Fibroblast of skin of left quadriceps (primary cell): ENCODE measurements at regions not wholly inside any gene's neighbourhood (a gene's known extent, or its start where the extent isn't known, plus 50 kb on each side); places are given as distances from the start of the nearest gene placed in this dataset.
"Not testable (repeated sequence)": the region's sequence is repeated elsewhere in the genome, so short reads cannot be mapped to it uniquely, and the experiment has no call there.

Source experiments
- DNase-seq, 2 experiments: peaks; one replicate each; pipeline ENCODE4 v3.0.0-alpha.2; 2013; ENCODE audit warnings: low read depth in 2 of 2

- no peak for DNase-seq
These were observed 173.3 kb downstream of the CD83 start for GRCh38 chr6:14290772-14291330.

- no peak for DNase-seq
These were observed 173.8 kb downstream of the CD83 start for GRCh38 chr6:14291331-14291730.

GRCh38 chr6:14292119-14292518, 174.5 kb downstream of the CD83 start:
- DNase-seq, result no peak

GRCh38 chr6:14294270-14294951, 176.8 kb downstream of the CD83 start:
- no peak for DNase-seq

- DNase-seq, result not testable (repeated sequence)
These were observed 179.1 kb downstream of the CD83 start for GRCh38 chr6:14296698-14297097.

GRCh38 chr6:14297118-14297517, 179.5 kb downstream of the CD83 start:
- DNase-seq, result not testable (repeated sequence)

GRCh38 chr6:14300189-14300588, 182.6 kb downstream of the CD83 start:
- not testable (repeated sequence) for DNase-seq

- DNase-seq, result not testable (repeated sequence)
These were observed 183.1 kb downstream of the CD83 start for GRCh38 chr6:14300721-14301120.

- not testable (repeated sequence) for DNase-seq
These were observed 183.9 kb downstream of the CD83 start for GRCh38 chr6:14301477-14301876.

- DNase-seq, result no peak
These were observed 187.6 kb downstream of the CD83 start for GRCh38 chr6:14305131-14305530.

- DNase-seq, result no peak
These were observed 188.1 kb downstream of the CD83 start for GRCh38 chr6:14305624-14306023.

- peak; percentile 29 to 36 for DNase-seq
These were observed 188.8 kb downstream of the CD83 start for GRCh38 chr6:14306151-14306906.

GRCh38 chr6:14309516-14309915, 191.9 kb downstream of the CD83 start:
- DNase-seq, result no peak

GRCh38 chr6:14309951-14310445, 192.4 kb downstream of the CD83 start:
- DNase-seq, result no peak

GRCh38 chr6:14310960-14311359, 193.4 kb downstream of the CD83 start:
- DNase-seq, result no peak

GRCh38 chr6:14312587-14312986, 195.0 kb downstream of the CD83 start:
- no peak for DNase-seq

- DNase-seq, result no peak
These were observed 195.7 kb downstream of the CD83 start for GRCh38 chr6:14313248-14313647.

- DNase-seq, result no peak
These were observed 197.8 kb downstream of the CD83 start for GRCh38 chr6:14315353-14315752.

- no peak for DNase-seq
These were observed 199.2 kb downstream of the CD83 start for GRCh38 chr6:14316651-14317386.

- DNase-seq, result no peak
These were observed 199.9 kb downstream of the CD83 start for GRCh38 chr6:14317387-14317970.

- DNase-seq, result no peak
These were observed 202.8 kb downstream of the CD83 start for GRCh38 chr6:14320332-14320731.
